Gastrocnemius medialis (tissue), 4 donors: ENCODE measurements at regions not wholly inside any gene's neighbourhood (a gene's known extent, or its start where the extent isn't known, plus 50 kb on each side); places are given as distances from the start of the nearest gene placed in this dataset.

ENCODE experiments used
- POLR2A ChIP-seq, 2 donors: fragments of 450-650 bp; IDR thresholded peaks; one replicate each; pipeline ENCODE4 v1.6.1; 2017; ENCODE audit warnings: antibody characterized with exemption in 2 of 2, mild to moderate bottlenecking in 2 of 2, moderate library complexity in 2 of 2
- TF ChIP-seq, protein P1 (sequence below), 5 experiments: fragments of 450-650 bp in 3 of 5; fragments of 200-600 bp in 2 of 5; sonication (generic) in 2 of 5; IDR thresholded peaks in 4 of 5; conservative IDR thresholded peaks in 1 of 5; 1 replicate in 4 of 5; 2 replicates in 1 of 5; pipeline ENCODE4 v1.5.1; 2016 to 2019; ENCODE audit warnings: antibody characterized with exemption in 5 of 5, mild to moderate bottlenecking in 3 of 5, moderate library complexity in 3 of 5

DNA sequence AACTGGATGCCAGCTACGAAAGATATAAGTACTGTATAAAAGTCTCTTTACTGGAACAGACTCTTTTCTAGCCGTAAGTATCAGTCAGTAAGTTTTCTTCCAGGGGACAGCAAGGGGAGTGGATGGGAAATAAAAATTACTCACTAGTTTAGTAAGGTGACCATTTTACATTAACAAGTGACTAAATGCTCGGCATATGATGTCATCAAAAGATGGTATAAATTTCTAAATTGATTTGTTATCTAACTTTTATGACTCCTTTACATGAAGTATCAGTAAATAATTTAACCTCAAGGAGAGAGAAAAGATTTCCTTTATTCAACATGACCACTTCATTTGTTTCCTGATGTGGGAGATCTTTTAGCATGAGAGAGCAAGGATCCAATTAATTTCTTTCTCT is 859.0 kb upstream of the LRRTM1 start:
- no peak for TF ChIP-seq POLR2A (IDR thresholded peaks at IDR 0.05)
- TF ChIP-seq, protein P1, sequence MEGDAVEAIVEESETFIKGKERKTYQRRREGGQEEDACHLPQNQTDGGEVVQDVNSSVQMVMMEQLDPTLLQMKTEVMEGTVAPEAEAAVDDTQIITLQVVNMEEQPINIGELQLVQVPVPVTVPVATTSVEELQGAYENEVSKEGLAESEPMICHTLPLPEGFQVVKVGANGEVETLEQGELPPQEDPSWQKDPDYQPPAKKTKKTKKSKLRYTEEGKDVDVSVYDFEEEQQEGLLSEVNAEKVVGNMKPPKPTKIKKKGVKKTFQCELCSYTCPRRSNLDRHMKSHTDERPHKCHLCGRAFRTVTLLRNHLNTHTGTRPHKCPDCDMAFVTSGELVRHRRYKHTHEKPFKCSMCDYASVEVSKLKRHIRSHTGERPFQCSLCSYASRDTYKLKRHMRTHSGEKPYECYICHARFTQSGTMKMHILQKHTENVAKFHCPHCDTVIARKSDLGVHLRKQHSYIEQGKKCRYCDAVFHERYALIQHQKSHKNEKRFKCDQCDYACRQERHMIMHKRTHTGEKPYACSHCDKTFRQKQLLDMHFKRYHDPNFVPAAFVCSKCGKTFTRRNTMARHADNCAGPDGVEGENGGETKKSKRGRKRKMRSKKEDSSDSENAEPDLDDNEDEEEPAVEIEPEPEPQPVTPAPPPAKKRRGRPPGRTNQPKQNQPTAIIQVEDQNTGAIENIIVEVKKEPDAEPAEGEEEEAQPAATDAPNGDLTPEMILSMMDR (IDR thresholded peaks at IDR 0.05 in 4 of 5, conservative IDR thresholded peaks at IDR 0.05 in 1 of 5) = no peak
